Heart right ventricle (tissue), 16 donors: ENCODE measurements at regions not wholly inside any gene's neighbourhood (a gene's known extent, or its start where the extent isn't known, plus 50 kb on each side); places are given as distances from the start of the nearest gene placed in this dataset.

Experiments
- ATAC-seq, 8 donors: fragments of 200-7000 bp; cut with Tn5 transposase; one replicate each; pipeline ENCODE4 v1.9.1; 2020; ENCODE audit warnings: mild to moderate bottlenecking in 8 of 8, moderate library complexity in 8 of 8, moderate number of reproducible peaks in 1 of 8
- DNase-seq, 2 donors: peaks; one replicate each; pipeline ENCODE4 v3.0.0-alpha.2; 2020
- H3K27ac ChIP-seq, 10 donors: fragments of 200-600 bp; sonication (generic) in 2 of 10; one replicate each; pipeline versions ENCODE4 v1.5.0 to v1.8.0; 2020 to 2022; ENCODE audit warnings: mild to moderate bottlenecking in 3 of 10
- H3K27me3 ChIP-seq, 7 donors: fragments of 200-600 bp; one replicate each; pipeline ENCODE4 v1.8.0; 2021 to 2022; ENCODE audit warnings: mild to moderate bottlenecking in 2 of 7
- H3K36me3 ChIP-seq, 9 donors: fragments of 200-600 bp; sonication (generic) in 1 of 9; one replicate each; pipeline versions ENCODE4 v1.5.0 to v1.8.0; 2020 to 2022; ENCODE audit warnings: mild to moderate bottlenecking in 2 of 9
- H3K4me1 ChIP-seq, 9 donors: fragments of 200-600 bp; sonication (generic) in 1 of 9; one replicate each; pipeline versions ENCODE4 v1.5.0 to v1.8.0; 2020 to 2022; ENCODE audit warnings: mild to moderate bottlenecking in 4 of 9
- H3K4me3 ChIP-seq, 10 donors: fragments of 200-600 bp; sonication (generic) in 2 of 10; one replicate each; pipeline versions ENCODE4 v1.5.0 to v1.8.0; 2020 to 2022; ENCODE audit warnings: mild to moderate bottlenecking in 7 of 10, moderate library complexity in 2 of 10
- H3K9me3 ChIP-seq, 11 donors: fragments of 200-600 bp in 10 of 11; sonication (generic) in 2 of 11; one replicate each; pipeline versions ENCODE4 v1.5.0 to v1.8.0; 2013 to 2022; ENCODE audit warnings: mild to moderate bottlenecking in 2 of 11, control low read depth in 1 of 11, moderate library complexity in 1 of 11
- CTCF ChIP-seq, 9 donors: fragments of 200-600 bp; sonication (generic) in 2 of 9; IDR thresholded peaks; one replicate each; pipeline versions ENCODE4 v1.5.0 to v1.8.0; 2021 to 2022; ENCODE audit warnings: antibody characterized with exemption in 9 of 9, mild to moderate bottlenecking in 5 of 9, moderate library complexity in 1 of 9
- WGBS, 2 donors: extraction: QIAGEN DNeasy Blood & Tissue Kit; methylation state at CpG; one replicate each; pipeline ENCODE4 v1.1.7; 2013; ENCODE audit warnings: inconsistent platforms in 1 of 2; 5-methylcytosine and 5-hydroxymethylcytosine counted together
- intact Hi-C, 10 donors: fragments of 100-400 bp; cut with DNase I; formaldehyde crosslinking; loops; one replicate each; pipeline versions ENCODE4 v1.11.1 to v1.14.2; 2022
- donor health status: Arrhythmogenic right ventricular cardiomyopathy.
- donor health status: ischemic (EF 13 %, LVEDD 7.1; RV severe dilation, severe dysfunction).
- donor health status: healthy with polysubstance abuse.
- donor health status: DM: no; HTN: yes; CAD: no.
- donor health status: DM: no; HTN: no; CAD: no.
- donor health status: ischemic (EF 25% LVEDD 6.9; RV normal size, moderate dysfunction).
- donor health status: ischemic (EF 25% LVEDD 5.7; RV mildly dilated, moderate dysfunction).
- donor health status: healthy.
- donor health status: DM: yes; HTN: yes; CAD: no.
- donor health status: Ischemic cardiomyopathy.
- donor health status: ischemic (EF 35%, LVEDD 5.7; RV mildly dilated, moderate dysfunction).
- donor health status: nonischemic (EF 11% LVEDD 7.7; RV severe dilation, severe dysfunction).
- donor health status: DM: yes; HTN: yes; CAD: no.
- donor health status: PGD.
- donor health status: ischemic (EF 29% LVEDD 5.4; RV normal size, mild dysfunction).
- donor health status: nonischemic (EF 23%, LVEDD 6.1; RV moderate dilation, normal function).

- ATAC-seq (no peak), DNase-seq (no peak)
- Histone ChIP-seq H3K4me3 (no peak overlapping the region), H3K9me3 (peaks cover 0 to 20% (median 0%) of the 10 kb centered on the region in 11 donors), H3K36me3 (no peaks in the 10 kb centered on the region), H3K4me1 (no peaks in the 10 kb centered on the region), H3K27ac (no peak overlapping the region), H3K27me3 (no peaks in the 10 kb centered on the region)
- intact Hi-C loops, result no loop called here
- WGBS, 2 donors, result 60 to 66% methylated on average over 2 of the region's 2 CpGs
- TF ChIP-seq CTCF (IDR thresholded peaks at IDR 0.05), result no peak
These were observed 2513.2 kb downstream of the PCDH9 start for GRCh38 chr13:64716936-64717335.

GRCh38 chr13:64709079-64709478, 2521.1 kb downstream of the PCDH9 start:
- DNase-seq (no peak), ATAC-seq (no peak)
- Histone ChIP-seq H3K36me3 (no peaks in the 10 kb centered on the region), H3K27me3 (no peaks in the 10 kb centered on the region), H3K4me1 (no peaks in the 10 kb centered on the region), H3K9me3 (peaks cover 0 to 33% (median 0%) of the 10 kb centered on the region in 11 donors), H3K4me3 (no peak overlapping the region), H3K27ac (no peak overlapping the region)
- 76 to 83% methylated on average over 6 of the region's 6 CpGs for WGBS, 2 donors
- intact Hi-C loops, result no loop called here
- no peak for TF ChIP-seq CTCF (IDR thresholded peaks at IDR 0.05)

DNA sequence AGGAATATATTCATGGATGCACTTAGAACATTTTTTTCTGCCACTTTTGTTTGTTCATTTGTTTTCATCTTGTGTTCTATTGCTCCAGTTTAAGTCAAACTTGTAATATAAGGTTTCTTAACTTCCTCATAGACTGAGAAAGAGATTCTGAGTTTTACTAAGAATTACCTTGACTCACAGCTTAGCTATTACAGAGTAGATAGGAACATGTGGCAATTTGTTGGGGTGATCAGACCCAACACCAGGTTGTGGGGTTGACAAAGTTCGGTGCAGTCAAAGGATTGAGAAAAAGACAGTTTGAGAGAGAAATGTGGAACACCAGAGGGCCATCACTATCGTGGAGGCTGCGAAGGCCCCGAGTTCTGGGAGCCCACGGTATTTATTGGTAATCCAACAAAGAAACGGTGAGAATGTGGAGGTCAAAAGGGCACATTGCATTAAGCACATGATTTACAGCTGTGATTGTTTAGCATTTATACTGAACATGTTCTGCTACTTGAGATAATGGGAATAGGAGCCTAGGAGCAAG, 2526.0 kb downstream of the PCDH9 start:
- H3K4me1 ChIP-seq, result no peaks in the 10 kb centered on the region
- DNase-seq, result no peak
- intact Hi-C loops, result no loop called here
- H3K9me3 ChIP-seq, result peaks cover 0 to 5% (median 0%) of the 10 kb centered on the region in 11 donors
- ATAC-seq, result no peak
- no peaks in the 10 kb centered on the region for H3K36me3 ChIP-seq
- TF ChIP-seq CTCF (IDR thresholded peaks at IDR 0.05), result no peak
- no peaks in the 10 kb centered on the region for H3K27me3 ChIP-seq
- no peak overlapping the region for H3K27ac ChIP-seq
- no peak overlapping the region for H3K4me3 ChIP-seq
- 80% methylated on average over 6 of the region's 6 CpGs for WGBS, 2 donors

- Histone ChIP-seq H3K4me3 (no peak overlapping the region), H3K27me3 (no peaks in the 10 kb centered on the region), H3K27ac (no peak overlapping the region), H3K36me3 (no peaks in the 10 kb centered on the region), H3K4me1 (no peaks in the 10 kb centered on the region), H3K9me3 (peaks cover 0 to 7% (median 0%) of the 10 kb centered on the region in 11 donors)
- intact Hi-C loops, result no loop called here
- DNase-seq, result no peak
- no peak for TF ChIP-seq CTCF (IDR thresholded peaks at IDR 0.05)
- no peak for ATAC-seq
- 61 to 66% methylated on average over 2 of the region's 2 CpGs for WGBS, 2 donors
These were observed 2532.9 kb downstream of the PCDH9 start for GRCh38 chr13:64697226-64697625.
